H4 (cell line): ENCODE measurements at regions not wholly inside any gene's neighbourhood (a gene's known extent, or its start where the extent isn't known, plus 50 kb on each side); places are given as distances from the start of the nearest gene placed in this dataset.
A peak's percentile ranks its signal among the peaks of the same experiment; 100 is the strongest.
"Not testable (repeated sequence)": the region's sequence is repeated elsewhere in the genome, so short reads cannot be mapped to it uniquely, and the experiment has no call there.

Experiments
- DNase-seq: peaks from one replicate; pipeline ENCODE4 v3.0.0-alpha.2; 2015; ENCODE audit warnings: low spot score

DNA sequence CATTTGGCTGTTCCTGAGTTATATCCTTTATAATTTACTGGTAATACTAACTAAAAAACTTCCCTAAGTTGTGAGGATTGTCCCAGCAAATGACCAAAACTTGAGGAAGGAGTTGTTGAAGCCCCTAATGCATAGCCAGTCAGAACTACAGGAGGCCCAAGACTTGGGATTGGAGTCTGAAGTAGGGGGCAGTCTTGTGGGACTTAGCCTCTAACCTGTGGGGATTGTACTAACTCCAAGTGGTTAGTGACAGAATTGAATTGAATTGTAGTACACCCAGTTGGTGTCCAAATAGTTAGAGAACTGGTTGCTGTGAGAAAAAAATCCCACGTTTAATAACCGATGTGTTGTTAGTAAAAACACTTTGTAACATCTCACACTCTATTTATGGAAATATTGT, 1506.3 kb downstream of the ADGRL3 start:
- DNase-seq = no peak

DNA sequence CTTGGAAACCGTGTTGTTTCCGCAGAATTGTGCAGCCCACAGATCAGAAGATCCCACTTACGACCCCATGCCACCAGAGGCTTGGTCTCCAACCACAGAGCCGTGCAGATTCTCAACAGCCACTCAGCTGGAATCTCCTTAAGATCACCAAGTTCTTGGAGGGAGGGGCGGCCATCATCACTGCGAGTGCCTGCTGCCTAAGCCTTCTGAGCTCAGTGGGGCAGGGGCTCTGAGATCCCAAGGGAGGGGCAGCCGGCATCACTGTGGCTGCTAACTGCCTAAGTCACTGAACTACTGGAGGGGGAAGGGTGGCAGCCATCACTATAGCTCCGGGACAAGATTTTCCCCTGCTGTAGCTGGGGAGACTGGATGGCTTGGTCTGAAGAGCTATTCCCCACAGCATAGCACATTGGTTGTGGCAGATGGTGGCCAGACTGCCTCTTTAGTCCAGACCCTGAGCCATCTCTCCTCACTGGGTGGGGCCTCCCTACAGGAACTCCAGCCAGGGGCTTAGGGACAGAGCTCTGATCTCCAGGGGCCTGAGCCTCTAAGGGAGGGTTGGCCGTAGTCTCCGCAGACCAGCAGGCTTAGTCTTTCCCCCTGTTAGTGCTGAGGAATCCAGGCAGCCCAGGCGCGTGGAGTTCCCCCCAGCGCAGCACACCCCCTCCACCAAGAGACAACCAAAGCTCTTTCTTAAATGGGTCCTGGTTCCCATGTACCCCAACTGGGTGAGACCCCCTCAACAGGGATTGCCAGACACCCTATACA, 1483.9 kb downstream of the ADGRL3 start:
- no peak for DNase-seq

DNA sequence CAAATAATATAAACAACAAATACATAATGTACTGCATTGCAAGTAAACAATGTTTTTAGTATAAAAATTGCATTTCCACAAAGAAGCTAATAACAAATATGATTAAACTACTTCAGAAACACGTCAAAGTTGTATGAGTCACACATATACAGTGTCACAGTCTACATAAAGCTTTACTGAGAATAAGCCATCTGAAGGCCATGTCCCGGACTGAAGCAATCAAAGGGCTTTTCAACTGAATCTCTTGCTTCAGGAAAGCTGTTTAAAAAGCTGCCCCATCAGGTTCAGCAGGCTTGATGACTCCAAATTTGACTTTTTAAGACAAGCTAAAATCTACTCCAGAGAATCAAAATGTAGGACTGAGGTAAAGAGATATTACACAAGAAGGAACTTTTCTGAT, 1476.8 kb downstream of the ADGRL3 start:
- no peak for DNase-seq

DNA sequence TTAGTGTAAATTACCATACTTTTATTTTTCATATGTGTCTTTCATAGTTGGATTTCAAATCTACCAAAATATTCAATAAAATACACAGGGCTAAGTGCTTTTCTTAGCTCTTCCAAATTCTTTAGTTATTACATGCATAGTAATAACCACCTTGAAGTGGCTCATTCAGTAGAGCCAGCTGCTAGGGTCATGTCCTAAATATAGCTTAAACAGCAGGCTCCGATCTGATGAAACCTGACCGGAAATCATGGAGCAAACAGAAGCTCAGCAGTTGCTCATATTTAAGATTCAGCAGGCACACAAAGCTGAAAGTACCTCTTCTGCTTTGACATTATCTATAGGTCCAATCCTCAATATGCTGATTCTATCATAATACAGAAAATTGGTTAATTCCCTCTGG, 1470.4 kb downstream of the ADGRL3 start:
- peak; percentile 4 for DNase-seq

DNA sequence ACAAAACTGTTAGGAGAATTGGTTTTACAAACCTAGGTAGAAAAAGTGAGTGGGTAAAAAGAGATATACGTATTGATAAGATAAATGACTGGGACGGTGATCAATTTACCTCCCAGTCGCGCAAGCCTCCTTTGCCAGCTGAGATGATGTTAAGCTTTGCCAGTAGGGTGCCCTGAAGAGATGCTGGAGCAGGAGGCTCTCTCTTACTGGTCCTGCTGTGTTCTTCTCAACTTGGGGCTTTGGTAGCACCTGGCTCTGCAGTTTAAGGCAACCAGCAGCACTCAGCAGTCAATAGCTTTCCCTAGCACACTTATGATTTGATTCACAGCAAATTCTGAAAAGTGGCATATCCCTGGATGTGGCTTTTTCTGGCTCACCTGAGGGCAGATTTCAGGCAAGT, 1461.7 kb downstream of the ADGRL3 start:
- DNase-seq = no peak

DNA sequence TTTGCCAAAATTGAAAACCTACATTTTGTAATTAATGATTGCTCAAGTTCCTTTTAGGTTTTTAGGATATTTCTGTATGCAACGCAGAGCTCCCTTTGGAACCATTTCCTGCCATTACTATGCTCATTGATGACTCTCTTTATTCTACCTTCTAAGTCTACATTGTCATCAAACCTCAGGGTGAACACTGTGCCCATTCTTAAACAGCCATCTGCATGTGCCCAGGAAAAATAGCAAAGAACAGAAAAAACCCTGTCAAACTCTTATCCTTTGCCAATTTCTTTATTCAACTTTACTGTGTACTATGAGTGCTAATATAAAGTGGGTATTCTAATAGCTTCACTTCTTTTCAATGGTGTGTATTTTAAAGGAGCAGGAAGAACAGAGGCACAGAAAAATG, 1455.9 kb downstream of the ADGRL3 start:
- DNase-seq = no peak

DNA sequence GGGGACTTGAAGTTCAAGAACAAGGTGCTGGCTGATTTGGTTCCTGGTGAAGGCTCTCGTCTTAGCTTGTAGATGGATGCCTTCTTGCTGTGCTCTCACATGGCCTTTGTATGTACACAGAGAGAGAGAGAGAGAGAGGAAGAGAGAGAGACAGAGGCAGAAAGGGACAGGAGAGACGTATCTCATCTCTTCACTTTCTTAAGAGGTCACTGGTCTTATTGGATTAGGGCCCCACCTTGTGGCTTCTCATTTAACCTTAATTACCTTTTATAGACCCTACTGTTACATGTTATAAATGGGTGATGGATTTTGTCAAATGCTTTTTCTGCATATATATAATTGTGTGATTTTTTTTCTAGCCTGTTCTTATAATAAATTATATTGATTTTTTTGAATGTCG, 1444.2 kb downstream of the ADGRL3 start:
- peak; percentile 32 for DNase-seq

DNA sequence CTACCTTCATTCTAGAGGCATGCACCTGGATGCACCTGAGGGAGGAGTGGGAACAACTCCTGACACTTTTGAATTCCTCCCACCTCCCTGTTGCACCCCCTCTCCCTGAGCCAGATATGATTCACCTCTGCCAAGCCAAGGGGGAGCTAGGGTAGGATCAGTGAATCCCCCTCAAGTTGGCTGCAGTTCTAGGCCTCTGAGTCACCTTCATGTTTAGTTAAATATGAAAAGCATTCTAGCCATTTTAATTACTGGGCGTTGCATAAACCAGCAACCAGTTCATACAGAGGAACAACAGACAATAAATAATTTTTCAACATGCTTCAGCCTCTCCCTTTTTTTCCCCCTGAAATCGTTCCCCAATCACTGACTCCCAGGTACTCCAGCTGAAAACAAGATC, 1440.2 kb downstream of the ADGRL3 start:
- peak; percentile 2 for DNase-seq

DNA sequence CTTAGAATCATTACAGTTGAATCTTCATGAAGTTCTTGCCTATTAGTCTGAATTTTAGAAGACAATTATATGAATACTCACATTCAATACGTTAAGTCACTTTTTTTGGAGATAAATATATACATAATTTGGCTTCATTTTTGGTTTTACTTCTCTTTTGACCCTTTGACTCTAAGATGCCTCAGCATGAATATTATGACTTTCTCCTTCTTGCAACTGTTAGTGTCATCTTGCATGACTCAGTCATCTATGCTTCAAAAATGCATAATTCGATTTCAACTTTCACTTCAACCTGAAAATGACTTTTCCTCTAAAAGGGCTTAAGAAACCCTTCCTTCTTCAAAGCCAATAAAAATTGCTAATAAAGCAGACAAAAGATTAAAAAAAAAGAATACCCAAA, 1427.5 kb downstream of the ADGRL3 start:
- no peak for DNase-seq

DNA sequence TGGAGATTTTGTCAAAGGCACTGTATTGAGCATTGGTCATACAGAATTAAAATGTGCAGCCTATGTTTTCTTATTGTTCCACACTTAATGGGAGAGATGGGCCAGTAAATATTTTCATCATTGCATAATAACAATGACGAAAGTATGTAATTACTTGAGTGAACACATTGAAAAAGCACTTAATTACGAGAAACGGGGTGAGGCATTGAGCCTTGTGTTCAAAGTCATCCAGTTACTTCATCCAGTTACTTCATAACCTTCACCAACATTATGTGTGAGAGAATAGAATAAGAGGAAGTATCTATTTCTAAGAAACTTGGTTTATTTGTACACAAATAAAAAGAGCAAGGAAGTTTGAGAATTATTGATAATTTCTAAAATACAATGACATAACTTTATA, 1427.0 kb downstream of the ADGRL3 start:
- no peak for DNase-seq

DNA sequence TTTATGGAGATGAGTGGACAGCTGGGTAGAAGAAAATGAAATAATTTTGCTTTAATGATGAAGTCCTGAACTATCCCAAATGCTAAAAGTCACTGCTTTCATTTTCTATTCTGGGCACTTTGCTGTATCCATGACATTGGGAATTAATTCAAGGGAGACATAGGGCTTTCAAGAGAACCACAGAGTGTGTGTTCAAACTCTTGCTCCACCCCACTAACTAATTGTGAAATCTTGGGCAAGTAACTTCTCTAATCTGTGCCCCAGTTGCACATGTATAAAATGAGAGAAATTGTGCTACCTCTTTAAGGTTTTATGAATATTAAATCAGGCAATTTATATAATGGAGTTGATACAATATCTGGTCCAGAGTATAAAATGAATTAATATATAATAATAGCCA, 1422.0 kb downstream of the ADGRL3 start:
- DNase-seq = no peak

DNA sequence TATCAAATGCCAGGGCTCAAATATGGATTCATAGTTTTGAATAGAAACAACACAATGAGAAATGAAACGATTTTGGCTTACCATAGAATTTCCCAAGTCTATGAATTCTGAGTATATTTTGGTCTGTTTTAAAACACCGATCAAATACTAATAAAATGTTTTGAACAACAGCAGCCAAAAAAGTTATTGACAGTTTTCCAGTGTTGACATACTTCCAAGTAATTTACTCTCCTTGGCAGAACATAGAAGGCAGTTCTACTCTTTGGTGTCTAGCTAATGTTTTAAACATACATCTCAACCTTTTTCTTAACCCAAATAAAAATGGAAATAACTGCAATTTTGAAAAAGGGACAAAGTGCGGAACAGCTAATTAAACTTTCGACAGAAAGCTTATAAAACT, 1419.8 kb downstream of the ADGRL3 start:
- DNase-seq = no peak

DNA sequence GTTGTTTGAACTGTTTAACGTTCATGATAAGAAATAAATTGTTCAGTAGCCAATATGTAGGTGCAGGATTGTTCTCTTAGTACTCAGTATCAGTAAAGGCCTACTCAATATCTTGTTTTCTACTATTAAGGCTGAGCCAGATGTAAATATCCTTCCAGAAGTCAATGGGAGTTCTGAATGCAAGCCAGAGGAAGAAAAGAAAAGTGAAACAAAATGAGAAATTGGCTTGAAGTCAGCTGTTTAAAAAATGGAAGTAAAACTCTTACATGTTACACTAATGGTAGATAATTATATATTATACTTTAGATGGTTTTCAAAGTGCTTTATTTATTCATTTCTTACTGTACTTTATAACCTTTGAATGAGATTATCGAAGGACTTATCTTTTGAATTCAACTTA, 1417.9 kb downstream of the ADGRL3 start:
- DNase-seq = no peak

DNA sequence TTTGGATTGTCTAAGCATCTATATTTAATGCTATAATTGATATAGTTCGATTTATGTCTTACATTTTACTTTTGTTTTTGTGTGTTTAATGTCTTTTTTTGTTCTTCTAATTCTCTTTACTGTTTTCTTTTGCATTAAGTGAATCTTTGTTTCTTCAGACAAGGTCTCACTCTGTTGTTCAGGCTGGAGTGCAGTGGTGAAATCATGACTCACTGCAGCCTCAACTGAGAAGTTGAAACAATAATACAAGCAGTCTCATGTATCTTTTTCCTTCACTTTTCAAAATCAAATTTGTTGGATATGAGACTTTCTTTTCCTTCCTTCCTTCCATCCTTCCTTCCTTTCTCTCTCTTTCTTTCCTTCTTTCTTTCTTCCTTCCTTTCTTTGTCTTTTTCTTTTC, 1401.6 kb downstream of the ADGRL3 start:
- no peak for DNase-seq

DNA sequence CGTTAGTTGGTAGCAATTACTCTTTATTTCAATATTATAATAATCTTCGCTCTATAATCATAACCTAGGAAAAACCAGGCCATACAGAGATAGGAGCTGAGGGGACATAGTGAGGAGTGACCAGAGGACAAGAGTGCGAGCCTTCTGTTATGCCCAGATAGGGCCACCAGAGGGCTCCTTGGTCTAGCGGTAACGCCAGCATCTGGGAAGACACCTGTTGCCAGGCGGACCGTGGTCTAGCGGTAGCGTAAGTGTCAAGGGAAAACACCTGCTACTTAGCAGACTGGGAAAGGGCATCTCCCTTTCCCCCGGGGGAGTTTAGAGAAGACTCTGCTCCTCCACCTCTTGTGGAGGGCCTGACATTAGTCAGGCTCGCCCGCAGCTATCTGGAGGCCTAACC, 1395.1 kb downstream of the ADGRL3 start:
- DNase-seq = not testable (repeated sequence)

DNA sequence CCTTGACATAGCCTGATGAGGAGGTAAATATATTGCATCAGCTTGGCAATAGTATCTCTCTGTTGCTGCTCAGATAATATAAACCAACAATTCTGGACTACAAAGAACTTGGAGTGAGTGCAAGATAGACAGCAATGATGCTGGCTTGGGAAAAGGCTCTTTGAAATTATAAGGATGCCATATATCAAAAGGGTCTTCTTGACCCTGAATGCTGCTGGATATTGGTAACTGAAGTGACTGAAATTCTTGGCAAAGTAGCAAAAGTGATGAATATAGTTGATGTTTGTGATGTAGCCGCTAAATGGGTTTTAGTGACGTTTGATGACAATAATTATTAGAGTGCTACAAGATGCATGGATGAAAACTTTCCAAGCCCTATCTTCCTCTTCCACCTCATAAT, 1391.6 kb downstream of the ADGRL3 start:
- no peak for DNase-seq

DNA sequence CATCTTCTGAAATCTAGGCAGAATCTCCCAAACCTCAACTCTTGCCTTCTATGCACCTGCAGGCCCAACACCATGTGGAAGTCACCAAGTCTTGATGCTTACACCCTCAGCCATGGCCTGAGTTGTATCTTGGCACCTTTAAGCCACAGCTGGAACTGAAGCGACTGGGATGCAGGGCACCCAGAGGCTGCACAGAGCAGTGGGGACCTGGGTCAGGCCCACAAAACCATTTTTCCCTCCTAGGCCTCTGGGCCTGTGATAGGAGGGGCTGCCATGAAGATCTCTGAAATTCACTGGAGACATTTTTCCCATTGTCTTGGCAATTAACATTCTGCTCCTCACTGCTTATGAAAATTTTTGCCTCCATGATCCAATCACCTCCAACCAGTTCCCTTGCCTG, 1388.5 kb downstream of the ADGRL3 start:
- DNase-seq = no peak

DNA sequence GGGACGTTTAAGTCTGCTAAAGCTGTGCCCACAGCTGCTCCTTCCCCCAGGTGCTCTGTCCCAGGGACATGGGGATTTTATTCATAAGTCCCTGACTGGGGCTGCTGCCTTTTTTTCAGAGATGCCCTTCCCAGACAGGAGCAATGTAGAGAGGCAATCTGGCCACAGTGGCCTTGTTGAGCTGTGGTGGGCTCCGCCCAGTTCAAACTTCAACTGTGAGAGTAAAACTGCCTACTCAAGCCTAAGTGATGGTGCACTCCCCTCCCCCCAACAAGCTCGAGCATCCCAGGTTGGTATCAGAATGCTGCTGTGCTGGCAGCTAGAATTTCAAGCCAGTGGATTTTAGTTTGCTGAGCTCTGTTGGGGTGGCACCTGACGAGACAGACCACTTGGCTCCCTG, 1371.4 kb downstream of the ADGRL3 start:
- no peak for DNase-seq

DNA sequence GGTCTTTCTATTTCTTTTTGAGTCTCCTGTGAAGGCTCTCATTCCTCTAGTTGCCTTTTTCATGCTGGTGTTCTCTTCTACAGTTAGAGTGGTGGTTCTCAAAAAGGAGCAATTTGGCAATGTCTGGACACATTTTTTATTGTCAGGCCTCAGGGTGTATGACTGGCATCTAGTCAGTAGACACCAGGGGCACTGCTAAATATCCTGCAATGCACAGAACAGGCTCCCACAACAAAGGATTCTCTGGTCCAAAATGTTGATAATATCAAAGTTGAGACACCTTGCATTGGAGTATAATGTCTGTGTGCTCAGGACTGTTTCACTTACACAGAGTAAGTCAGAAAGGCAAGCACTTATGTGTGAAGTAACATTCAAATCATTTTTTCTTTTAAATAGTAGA, 1360.7 kb downstream of the ADGRL3 start:
- DNase-seq = no peak

DNA sequence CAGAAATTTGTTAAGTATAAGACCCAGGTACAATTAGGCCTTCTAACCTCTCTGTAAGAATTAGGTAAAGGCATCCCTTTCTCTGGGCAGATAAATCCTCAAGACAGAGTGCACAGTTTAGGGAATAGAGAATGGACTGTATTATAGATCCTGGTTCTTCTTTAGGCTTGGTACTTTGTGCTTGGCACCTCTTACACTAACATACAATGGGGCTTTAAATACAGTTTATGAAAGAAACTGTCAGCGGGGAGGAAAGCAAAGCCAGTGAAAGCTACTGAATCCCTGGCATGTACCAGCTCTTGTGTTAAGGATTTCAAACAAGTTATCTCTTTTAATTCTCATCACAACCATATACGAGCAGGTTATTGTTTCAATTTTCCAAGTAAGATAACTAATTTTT, 1350.0 kb downstream of the ADGRL3 start:
- no peak for DNase-seq

DNA sequence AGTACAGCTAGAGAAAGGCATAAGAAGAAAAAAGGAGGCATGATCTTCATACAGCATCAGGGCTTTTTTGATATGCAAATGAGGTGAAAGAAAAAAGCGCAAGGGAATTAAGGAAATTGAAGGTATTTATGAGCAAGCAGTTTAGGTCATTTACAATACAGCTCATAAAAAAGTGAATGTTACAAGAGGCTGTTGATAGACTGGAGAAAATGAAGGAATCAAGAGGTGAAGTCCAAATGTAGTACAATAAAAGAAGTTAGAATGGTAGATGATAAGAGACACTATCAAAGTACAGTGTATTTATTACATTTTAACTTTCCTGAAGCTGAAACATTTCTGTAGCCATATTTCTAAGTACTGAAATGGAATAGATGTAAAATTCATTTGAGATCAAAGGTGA, 1349.5 kb downstream of the ADGRL3 start:
- DNase-seq = no peak

DNA sequence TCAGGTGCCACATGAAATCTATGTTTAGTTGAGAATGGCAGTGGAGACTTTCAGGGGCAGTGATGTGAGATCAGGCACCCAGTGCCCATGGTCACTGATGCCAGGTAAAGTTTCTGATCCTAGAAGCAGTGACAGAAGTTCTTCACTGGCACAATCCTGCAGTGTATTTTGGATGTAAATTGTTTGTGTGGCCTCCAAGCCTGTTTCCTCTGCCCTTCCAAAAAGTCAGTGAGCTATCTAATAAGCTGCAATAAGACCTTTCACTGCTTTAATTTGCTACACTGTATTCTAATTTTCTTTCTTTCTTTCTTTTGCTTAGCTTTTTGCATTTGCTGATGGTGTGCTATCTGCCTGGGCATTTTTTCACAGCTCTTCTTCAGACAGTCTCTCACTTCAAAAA, 1348.6 kb downstream of the ADGRL3 start:
- no peak for DNase-seq

DNA sequence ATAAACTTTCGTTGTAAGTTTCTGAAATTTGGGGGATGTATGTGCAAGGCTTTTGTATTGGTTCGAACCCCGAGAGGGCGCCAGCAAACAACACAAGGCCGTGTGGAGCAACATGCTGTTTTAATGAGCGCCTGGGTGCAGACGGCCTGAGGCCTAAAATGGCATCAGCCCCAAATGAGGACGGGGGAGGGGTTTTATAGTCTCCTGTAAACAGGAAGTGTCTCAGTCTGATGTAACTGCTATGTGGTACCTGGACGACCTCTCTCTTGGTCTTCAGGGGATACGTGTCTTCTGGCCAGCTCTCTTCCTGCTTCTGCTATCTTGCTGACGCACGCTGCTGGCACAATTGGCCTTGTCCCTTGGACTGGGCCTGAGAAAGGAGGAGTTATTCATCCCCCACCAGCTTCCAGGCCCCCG, 1348.0 kb downstream of the ADGRL3 start:
- peak; percentile 2 for DNase-seq

DNA sequence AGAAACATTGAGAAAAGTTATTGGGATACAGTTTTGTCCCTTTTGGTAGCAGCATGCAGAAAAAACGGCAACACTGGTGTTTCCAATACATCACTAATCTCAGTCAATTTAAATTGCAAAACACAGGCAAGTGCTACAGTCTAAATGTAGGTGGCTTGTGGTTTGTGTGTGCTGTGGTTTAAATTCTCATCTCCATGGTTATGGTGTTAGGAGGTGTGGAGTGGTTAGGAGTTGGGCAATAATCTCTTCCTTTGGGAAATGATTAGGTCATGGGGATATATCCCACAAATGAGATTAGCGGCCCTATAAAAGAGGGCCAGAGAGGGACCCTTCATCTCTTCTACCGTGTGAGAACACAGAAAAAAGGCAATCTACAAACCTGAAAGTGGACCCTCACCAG, 1344.3 kb downstream of the ADGRL3 start:
- peak; percentile 51 for DNase-seq
